Adipocyte (in vitro differentiated cells): ENCODE measurements at regions not wholly inside any gene's neighbourhood (a gene's known extent, or its start where the extent isn't known, plus 50 kb on each side); places are given as distances from the start of the nearest gene placed in this dataset.
A peak's percentile ranks its signal among the peaks of the same experiment; 100 is the strongest.

ENCODE experiments used
- DNase-seq: peaks from one replicate; pipeline ENCODE4 v3.0.0-alpha.2; 2015; ENCODE audit warnings: low read depth
- H3K27me3 ChIP-seq: replicated peaks from 2 replicates; pipeline ENCODE4 v1.7.0; 2013; ENCODE audit warnings: mild to moderate bottlenecking, low read length, moderate library complexity; ENCODE audit not compliant: control insufficient read depth, insufficient read depth
- H3K36me3 ChIP-seq: 2 replicates; pipeline ENCODE4 v1.7.0; 2013; ENCODE audit warnings: low read length, mild to moderate bottlenecking, moderate library complexity; ENCODE audit not compliant: control insufficient read depth, insufficient read depth, severe bottlenecking
- H3K4me1 ChIP-seq: 2 replicates; pipeline ENCODE4 v1.7.0; 2013; ENCODE audit warnings: mild to moderate bottlenecking, low read length, moderate library complexity; ENCODE audit not compliant: control insufficient read depth, insufficient read depth
- H3K4me3 ChIP-seq: 2 replicates; pipeline ENCODE4 v1.7.0; 2013; ENCODE audit warnings: mild to moderate bottlenecking, low read length, moderate library complexity
- H3K9ac ChIP-seq: 2 replicates; pipeline ENCODE4 v1.7.0; 2013; ENCODE audit warnings: mild to moderate bottlenecking, low read length, moderate library complexity
- H3K9me3 ChIP-seq: 2 replicates; pipeline ENCODE4 v1.7.0; 2013; ENCODE audit warnings: mild to moderate bottlenecking, low read length, moderate library complexity; ENCODE audit not compliant: control insufficient read depth

DNA sequence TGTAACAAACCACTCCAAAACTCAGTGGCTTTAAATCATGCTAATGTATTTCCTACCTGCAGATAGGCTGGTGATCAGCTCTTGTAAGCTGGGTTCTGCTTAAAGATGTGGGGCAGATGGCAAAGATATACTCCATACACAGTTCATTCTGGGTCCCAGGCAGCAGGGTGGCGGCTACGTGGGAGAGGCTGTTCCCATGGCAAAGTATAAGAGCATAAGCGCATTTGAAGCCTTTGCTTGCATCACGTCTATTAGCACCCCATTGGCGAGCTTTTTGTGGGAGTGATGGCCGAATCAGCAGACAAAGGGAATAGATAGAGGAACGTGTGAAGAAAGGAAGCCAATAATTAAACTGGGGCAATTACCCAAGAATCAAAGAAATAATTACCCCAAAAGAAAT lies 523.1 kb downstream of the SPATA31D1 start:
- no peak overlapping the region for H3K9ac ChIP-seq
- peaks cover 8% of the 10 kb centered on the region for H3K27me3 ChIP-seq
- no peak for DNase-seq
- peaks cover 15% of the 10 kb centered on the region for H3K4me1 ChIP-seq
- H3K4me3 ChIP-seq: no peak overlapping the region
- peaks cover 15% of the 10 kb centered on the region for H3K9me3 ChIP-seq
- no peaks in the 10 kb centered on the region for H3K36me3 ChIP-seq

DNA sequence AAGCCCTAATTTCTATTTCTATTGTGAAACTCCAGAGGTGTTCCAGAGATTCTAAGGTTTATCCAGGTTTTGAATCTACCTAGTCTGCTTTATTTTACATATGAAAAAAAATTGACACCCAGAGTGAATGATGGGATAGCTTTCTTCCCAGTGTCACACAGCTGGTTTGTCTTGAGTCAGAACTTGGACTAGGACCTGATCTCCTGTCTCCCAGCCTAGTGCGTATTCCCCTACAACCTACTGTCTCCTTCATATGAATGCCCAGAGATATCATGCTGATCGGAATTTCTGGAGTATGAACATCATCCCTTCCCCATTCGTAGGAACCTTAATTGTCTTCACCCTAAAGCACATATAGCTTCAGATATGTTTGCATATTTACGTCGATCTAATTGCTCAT lies 524.2 kb downstream of the SPATA31D1 start:
- Histone ChIP-seq H3K9ac (no peak overlapping the region), H3K4me3 (peak overlapping the region; percentile 25), H3K4me1 (peaks cover 15% of the 10 kb centered on the region), H3K36me3 (no peaks in the 10 kb centered on the region), H3K9me3 (peaks cover 6% of the 10 kb centered on the region), H3K27me3 (peaks cover 8% of the 10 kb centered on the region)
- DNase-seq: no peak

GRCh38 chr9:82513242-82513751 lies 524.7 kb downstream of the SPATA31D1 start:
- peak; percentile 14 for DNase-seq
- Histone ChIP-seq H3K9ac (no peak overlapping the region), H3K36me3 (no peaks in the 10 kb centered on the region), H3K27me3 (peaks cover 8% of the 10 kb centered on the region), H3K4me1 (peaks cover 15% of the 10 kb centered on the region), H3K9me3 (peaks cover 6% of the 10 kb centered on the region), H3K4me3 (peak overlapping the region; percentile 25)

DNA sequence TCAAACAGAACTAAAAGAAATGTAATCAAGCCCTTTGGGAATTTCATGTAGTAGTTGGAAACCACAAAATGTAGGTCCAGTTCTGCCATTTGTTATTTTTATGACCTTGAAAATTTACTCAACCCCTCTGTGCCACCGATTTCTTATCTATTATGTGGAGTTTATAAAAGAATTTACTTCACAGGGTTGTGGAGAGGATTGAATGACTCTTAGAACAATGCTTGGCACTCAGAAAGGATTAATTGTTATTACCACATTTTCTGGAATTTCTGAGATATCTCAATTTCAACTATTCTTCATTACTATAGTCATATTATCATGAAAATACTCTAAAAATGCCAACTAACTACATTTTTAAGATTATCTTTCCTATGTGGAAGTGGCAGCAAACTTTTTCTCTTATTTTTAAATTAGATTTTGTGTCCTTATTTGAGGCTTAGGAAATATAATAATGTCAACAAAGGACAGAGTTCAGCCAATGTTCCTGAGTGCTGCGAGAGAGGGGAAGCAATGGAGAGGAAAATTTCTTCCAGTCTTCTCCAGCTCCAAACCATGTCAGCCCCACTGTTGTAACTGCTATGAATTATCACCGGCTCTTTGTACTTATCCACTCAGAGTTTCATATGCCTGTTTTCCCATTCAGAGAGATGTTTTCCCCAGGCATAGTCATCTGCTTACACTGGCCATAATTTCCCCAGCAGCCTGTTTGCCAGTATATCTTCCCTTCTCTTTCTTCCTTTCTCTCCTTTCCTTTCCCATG lies 525.6 kb downstream of the SPATA31D1 start:
- no peaks in the 10 kb centered on the region for H3K9me3 ChIP-seq
- peaks cover 15% of the 10 kb centered on the region for H3K4me1 ChIP-seq
- H3K36me3 ChIP-seq: no peaks in the 10 kb centered on the region
- H3K9ac ChIP-seq: no peak overlapping the region
- H3K4me3 ChIP-seq: no peak overlapping the region
- DNase-seq: no peak
- H3K27me3 ChIP-seq: peaks cover 8% of the 10 kb centered on the region

DNA sequence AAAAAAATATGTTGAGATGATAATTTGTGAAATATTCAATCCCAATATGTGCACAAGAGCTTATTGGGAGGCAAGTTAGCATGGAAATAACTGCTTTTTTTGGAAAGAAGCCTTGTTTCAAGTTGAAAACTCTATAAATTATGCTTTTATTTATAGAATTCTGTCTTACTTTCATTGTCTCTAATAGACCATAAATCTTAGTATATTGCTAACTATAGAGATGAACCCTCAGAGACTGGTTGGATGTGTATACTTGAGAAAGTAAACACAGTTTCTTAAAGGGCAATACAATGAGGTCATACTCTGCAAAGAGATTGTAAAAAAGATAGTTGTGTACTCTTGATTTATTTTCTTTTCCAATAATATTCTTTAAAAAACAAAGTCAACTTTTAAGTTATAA lies 530.3 kb downstream of the SPATA31D1 start:
- DNase-seq: peak; percentile 9
- peaks cover 3% of the 10 kb centered on the region for H3K4me1 ChIP-seq
- H3K9ac ChIP-seq: no peak overlapping the region
- H3K27me3 ChIP-seq: peaks cover 8% of the 10 kb centered on the region
- no peaks in the 10 kb centered on the region for H3K36me3 ChIP-seq
- no peak overlapping the region for H3K4me3 ChIP-seq
- H3K9me3 ChIP-seq: no peaks in the 10 kb centered on the region

GRCh38 chr9:82519332-82519731 lies 530.8 kb downstream of the SPATA31D1 start:
- no peaks in the 10 kb centered on the region for H3K4me1 ChIP-seq
- DNase-seq: no peak
- no peak overlapping the region for H3K9ac ChIP-seq
- no peaks in the 10 kb centered on the region for H3K9me3 ChIP-seq
- H3K27me3 ChIP-seq: peaks cover 8% of the 10 kb centered on the region
- H3K4me3 ChIP-seq: no peak overlapping the region
- H3K36me3 ChIP-seq: no peaks in the 10 kb centered on the region

DNA sequence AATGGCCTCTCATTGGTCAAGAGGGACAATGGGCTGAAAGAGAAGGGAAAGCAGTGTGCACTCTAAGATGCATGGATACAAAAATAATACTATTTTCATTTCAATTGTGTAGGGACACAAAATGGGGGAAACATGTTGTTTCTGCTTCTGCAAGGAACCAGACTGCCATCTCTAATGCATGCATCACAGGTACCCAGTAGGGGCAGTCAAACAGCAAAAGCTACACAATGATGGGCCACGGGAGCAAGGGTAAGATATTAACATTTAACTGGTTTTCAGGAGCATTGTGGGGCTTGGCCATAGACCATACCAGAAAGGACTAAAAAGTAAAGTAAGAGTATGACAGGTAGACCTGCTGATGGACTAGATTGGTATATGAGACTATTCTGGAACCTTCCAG lies 535.8 kb downstream of the SPATA31D1 start:
- H3K9ac ChIP-seq: no peak overlapping the region

GRCh38 chr9:82526577-82526976 lies 536.4 kb downstream of the RASEF start:
- peaks cover 30% of the 10 kb centered on the region for H3K9me3 ChIP-seq
- H3K36me3 ChIP-seq: no peaks in the 10 kb centered on the region
- no peaks in the 10 kb centered on the region for H3K27me3 ChIP-seq
- DNase-seq: no peak
- no peak overlapping the region for H3K9ac ChIP-seq
- no peak overlapping the region for H3K4me3 ChIP-seq
- no peaks in the 10 kb centered on the region for H3K4me1 ChIP-seq

More for the DNA sequence above, 535.8 kb downstream of the SPATA31D1 start:
- no peak for DNase-seq
- Histone ChIP-seq H3K4me1 (no peaks in the 10 kb centered on the region), H3K27me3 (no peaks in the 10 kb centered on the region), H3K9me3 (peaks cover 30% of the 10 kb centered on the region), H3K4me3 (no peak overlapping the region), H3K36me3 (no peaks in the 10 kb centered on the region)

DNA sequence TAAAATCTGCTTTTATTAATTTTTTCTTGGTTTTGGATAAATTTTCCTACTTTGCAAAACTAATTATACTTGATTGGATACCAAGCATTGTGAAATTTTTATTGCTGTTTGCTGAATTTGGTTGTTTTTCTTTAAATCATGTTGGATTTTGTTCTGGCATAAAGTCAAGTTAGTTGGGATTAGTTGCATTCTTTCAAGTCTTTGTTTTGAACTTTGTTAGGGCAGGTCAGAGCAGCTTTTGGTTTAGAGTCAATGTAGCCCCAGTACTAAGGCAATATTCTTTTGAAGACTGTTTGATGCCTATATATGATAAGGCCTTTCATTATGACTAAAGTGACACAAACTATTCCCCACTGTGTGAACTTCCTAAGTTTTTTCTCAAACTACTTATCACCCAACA lies 531.1 kb downstream of the RASEF start:
- Histone ChIP-seq H3K4me3 (no peak overlapping the region), H3K4me1 (no peaks in the 10 kb centered on the region), H3K36me3 (no peaks in the 10 kb centered on the region), H3K9me3 (peaks cover 14% of the 10 kb centered on the region), H3K27me3 (no peaks in the 10 kb centered on the region), H3K9ac (no peak overlapping the region)
- peak; percentile 61 for DNase-seq

DNA sequence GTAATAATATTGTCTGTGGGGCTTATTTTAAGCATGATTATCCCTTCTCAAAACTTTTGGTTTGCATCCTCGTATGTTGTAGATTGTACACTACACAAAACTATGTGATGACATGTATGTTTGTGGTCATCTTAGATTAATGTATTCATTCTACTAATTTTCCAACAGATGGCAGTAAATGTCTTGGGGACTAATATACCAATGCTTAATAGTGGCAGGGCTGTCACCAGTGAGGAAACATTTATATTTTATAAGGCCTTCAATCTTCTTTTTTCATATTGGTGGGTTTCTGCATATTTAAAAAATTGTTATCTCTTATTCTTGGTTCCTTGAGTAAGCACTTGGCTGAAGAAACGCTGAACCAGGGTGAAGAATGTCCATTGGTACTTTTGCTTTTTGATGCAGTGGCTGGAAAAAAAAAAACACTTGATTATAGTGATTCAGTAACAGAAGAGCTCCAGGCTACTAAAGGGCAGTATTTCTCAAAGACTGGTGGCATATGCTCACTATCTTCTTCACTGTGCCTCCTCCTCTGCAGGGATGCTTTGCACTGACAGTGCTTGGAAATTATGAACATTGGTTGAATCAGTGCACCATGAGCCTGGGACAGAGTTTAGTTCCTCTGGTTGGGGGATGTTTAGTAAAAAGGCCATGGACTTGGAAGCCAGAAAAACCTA lies 530.3 kb downstream of the RASEF start:
- Histone ChIP-seq H3K9me3 (peaks cover 6% of the 10 kb centered on the region), H3K9ac (no peak overlapping the region), H3K27me3 (no peaks in the 10 kb centered on the region), H3K4me3 (no peak overlapping the region), H3K4me1 (no peaks in the 10 kb centered on the region), H3K36me3 (no peaks in the 10 kb centered on the region)
- DNase-seq: peak; percentile 18

- H3K4me1 ChIP-seq: peaks cover 6% of the 10 kb centered on the region
- no peaks in the 10 kb centered on the region for H3K9me3 ChIP-seq
- no peak overlapping the region for H3K9ac ChIP-seq
- no peaks in the 10 kb centered on the region for H3K36me3 ChIP-seq
- no peak for DNase-seq
- H3K27me3 ChIP-seq: no peaks in the 10 kb centered on the region
- no peak overlapping the region for H3K4me3 ChIP-seq
These were observed 527.4 kb downstream of the RASEF start for GRCh38 chr9:82535432-82535998.
